GM12875 (cell line): ENCODE measurements at regions not wholly inside any gene's neighbourhood (a gene's known extent, or its start where the extent isn't known, plus 50 kb on each side); places are given as distances from the start of the nearest gene placed in this dataset.

Experiments used
- H3K4me3 ChIP-seq: one replicate; pipeline ENCODE4 v1.5.1; 2011; ENCODE audit warnings: low read depth, low read length, control low read depth
- CTCF ChIP-seq: IDR thresholded peaks from 2 replicates; pipeline ENCODE4 v1.5.1; 2011; ENCODE audit warnings: low read depth, mild to moderate bottlenecking, control low read depth, inconsistent platforms, low read length, moderate library complexity, borderline replicate concordance; ENCODE audit not compliant: insufficient read depth

GRCh38 chr3:163622384-163622783 lies 1455.9 kb downstream of the SI start:
- no peak overlapping the region for H3K4me3 ChIP-seq
- no peak for TF ChIP-seq CTCF

- H3K4me3 ChIP-seq = no peak overlapping the region
- TF ChIP-seq CTCF = no peak
These were observed 1463.4 kb downstream of the SI start for GRCh38 chr3:163614886-163615285.

GRCh38 chr3:163605915-163606314 lies 1472.4 kb downstream of the SI start:
- no peak for TF ChIP-seq CTCF
- no peak overlapping the region for H3K4me3 ChIP-seq

- TF ChIP-seq CTCF = no peak
- H3K4me3 ChIP-seq = no peak overlapping the region
These were observed 1476.9 kb downstream of the SI start for GRCh38 chr3:163601426-163601825.

GRCh38 chr3:163587342-163587741 lies 1491.0 kb downstream of the SI start:
- TF ChIP-seq CTCF = no peak
- no peak overlapping the region for H3K4me3 ChIP-seq

GRCh38 chr3:163582967-163583366 lies 1495.3 kb downstream of the SI start:
- no peak overlapping the region for H3K4me3 ChIP-seq
- no peak for TF ChIP-seq CTCF

GRCh38 chr3:163577271-163577670 lies 1501.0 kb downstream of the SI start:
- TF ChIP-seq CTCF = no peak
- H3K4me3 ChIP-seq = no peak overlapping the region
